NCI-H2081 (cell line): ENCODE measurements at regions not wholly inside any gene's neighbourhood (a gene's known extent, or its start where the extent isn't known, plus 50 kb on each side); places are given as distances from the start of the nearest gene placed in this dataset.

Experiments used
- DNase-seq, 2 experiments: peaks; one replicate each; lab custom pipeline; 2025; lab: John Stamatoyannopoulos, UW

DNA sequence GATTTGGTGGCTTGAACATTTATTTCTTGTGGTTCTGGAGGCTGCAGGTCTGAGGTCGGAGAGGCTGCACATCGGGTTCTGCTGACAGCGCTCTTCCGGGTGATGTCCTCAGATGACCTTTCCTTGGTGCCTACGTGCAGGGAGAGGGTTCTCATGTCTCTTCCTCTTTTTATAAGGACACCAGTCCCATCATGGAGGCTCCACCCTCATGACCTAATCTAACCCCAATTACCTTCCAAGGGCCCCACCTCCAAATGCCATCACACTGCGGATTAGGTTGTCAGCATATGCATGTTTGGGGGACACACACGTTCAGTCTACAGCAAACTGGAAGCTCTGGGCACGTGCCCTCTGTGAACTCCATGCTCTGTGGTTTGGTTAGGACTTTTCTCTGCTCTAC, 338.6 kb downstream of the FGF9 start:
- DNase-seq: no peak

DNA sequence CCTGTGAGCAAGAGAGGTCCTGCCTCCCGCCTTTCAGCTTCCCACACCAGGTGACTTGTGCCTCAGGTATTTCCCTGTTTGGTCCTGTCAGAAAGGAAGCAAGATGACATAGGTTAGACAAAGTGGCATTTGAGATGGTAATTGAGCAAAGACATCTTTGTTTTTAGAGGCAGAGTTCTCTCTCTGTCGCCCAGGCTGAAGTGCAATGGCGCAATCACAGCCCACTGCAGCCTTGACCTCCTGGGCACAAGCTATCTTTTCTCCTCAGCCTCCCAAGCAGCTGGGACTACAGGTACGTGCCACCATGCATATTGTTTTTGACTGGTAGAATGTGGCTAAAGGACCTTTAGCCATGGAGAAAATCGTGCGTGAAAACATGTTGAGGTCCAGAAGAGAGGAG, 339.1 kb downstream of the FGF9 start:
- DNase-seq: no peak

DNA sequence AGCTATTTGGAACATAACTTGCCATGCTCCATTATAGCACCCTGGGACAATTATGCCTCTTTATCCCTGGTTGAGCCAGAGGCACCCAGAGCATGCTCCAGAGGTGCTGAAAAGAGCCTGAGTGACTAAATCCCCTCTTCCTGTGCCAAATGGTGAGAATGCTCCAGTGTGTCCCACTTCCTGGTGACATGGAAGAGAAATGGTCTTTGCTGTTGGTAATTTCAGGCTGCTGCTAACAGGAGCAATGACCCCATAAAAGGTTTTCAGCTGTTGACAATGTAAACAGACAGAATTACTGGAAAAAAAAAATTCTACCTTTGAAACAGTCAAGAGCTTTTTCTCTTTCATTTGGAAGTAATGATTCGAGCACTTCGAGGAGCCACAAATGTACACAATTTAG, 341.8 kb downstream of the FGF9 start:
- DNase-seq: peak in 1 of 2 experiments; percentile 73

DNA sequence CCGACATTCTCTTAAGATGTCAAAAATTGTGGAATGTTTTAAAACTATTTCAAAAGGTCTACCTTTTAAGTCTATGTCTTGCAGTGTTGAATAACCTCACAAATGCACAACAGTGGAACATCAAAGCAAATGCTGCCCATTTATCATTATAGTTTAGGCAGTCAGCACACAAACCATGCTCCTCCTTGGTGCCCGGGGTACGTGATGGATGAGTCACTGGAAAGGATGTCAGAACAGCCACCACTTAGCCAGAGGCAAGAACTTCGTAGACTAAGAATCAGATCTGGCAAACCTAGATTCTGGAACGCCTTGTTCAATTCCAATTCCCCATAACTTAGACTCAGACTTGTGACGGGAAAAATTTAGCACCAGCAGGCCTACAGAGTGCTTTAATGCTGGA, 343.6 kb downstream of the FGF9 start:
- no peak for DNase-seq

DNA sequence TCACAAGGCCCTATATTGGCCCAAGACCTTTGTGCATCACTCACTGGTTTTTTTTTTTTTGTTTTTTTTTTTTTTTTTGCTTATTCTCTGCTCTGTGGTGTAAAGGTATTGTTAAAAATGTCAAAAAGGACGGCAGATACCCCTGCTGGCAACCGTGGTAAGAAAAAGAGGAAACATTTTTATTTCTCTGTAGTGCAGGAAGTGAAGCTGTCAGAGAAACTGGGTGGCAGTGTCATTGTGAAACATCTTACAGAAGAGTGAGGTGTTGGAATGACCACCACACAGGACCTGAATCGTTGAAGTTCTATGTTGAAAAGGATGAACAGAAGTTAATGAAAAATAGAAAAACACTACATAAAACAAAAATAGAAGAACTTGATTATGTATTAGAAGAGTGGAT, 346.4 kb downstream of the FGF9 start:
- no peak for DNase-seq

DNA sequence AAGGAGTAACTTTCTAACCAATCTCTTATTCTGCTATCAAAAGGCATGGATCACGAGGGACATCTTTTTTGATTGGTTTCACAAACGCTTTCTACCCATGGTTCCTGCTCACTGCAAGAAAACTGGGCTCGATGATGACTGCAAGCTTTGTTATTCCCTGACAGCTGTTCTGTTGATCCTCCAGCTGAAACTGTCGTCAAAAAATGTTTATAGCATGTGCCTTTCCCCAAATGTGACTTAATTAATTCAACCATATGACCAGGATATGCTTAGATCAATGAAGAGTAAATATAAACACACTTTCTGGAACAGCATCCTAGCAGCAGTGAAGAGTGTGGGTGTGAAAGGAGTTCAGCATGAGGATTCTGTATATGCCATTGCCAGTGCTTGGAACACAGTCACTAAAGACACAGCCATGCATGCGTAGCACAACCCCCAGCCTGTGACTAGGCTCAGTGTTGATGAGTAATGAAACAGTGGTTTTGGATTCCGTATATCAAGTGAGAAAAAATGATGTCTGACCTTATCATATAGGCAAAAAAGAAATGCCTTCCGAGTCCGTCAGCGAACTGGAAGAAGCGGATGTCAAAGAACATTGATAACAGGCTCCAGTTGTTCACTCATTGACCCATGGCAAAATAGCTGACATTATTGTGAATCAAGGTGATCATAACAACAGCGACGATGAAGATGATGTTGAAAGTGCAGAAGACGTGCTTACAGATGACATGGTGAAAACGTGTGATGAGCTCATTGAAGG, 347.4 kb downstream of the FGF9 start:
- DNase-seq: no peak

DNA sequence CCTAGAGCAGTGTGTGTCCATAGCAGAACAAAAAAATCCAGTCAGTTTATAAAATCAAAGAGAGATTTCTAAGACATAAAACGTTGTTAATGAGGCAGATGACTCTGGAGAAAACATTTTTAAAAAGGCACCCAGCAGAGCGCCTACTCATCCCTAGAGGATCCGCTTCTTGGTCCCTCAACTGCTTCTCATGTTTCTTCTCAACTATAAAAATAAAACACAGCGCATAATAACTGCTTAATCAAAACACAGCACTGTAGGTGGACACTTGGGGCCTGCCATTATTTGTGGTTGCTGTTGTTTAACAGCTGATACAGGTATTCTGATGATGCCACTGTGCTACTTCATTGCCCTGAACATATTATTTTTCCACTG, 347.9 kb downstream of the FGF9 start:
- DNase-seq: no peak

DNA sequence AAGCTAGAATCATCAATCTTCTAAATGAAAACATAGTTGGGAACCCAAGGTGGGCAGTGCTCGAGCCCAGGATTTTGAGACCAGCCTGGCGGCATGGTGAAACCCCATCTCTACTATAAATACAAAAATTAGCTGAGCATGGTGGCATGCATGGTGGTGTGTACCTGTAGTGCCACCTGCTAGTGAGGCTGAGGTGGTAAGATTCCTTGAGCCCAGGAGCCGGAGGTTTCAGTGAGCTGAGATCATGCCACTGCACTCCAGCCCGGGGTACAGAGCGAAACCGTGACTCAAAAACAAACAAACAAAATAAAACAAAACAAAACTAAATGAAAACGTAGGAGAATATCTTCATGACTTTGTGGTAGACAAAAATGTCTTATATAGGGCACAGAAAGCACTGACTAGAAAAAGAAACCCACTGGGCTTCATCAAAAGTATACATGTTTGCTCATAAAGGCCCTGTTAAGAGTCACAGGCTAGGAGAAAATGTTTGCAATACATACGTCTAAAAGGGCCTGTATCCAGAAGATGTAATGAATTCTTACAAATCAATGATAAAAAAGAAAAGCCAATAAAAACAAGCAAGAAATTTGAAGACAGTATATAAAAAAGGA, 353.6 kb downstream of the FGF9 start:
- DNase-seq: no peak

DNA sequence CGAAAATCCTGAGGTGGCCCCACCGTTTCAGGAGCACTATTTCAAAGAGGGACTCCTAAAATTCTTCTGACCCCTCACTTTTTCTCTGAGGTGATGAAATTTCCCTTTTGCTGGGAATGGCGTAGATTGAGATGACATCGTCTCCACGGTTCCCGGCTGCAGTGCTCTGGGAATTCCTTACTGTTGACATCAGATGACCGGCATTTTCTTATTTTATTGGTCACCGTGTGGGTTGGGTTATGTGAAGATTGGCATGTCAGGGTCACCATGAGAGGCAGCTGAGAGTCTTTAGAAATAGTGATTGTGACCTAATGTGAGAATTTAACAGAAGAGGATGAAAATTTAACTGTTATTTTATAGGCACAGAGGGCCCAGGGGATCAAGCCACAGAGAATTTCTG, 356.7 kb downstream of the FGF9 start:
- DNase-seq: no peak

DNA sequence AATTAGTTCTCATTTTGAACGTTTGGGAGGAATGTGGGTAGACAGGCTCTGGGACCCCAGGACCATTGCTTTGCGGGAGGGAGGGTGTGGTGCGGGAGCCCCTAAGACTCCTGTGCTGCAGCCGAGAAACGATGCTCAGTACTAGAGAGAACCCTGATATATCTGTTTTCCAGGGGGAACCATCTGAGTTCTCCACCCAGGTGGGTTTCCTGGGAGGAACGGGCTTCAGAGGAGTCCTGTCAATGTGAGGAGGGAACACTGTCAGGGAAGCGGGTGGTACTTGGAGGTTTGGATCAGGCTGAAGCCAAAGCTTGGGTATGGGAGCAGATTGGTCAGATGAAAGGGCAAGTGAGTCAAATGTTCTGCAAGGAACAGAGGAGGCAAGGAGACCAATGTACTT, 358.0 kb downstream of the FGF9 start:
- no peak for DNase-seq

DNA sequence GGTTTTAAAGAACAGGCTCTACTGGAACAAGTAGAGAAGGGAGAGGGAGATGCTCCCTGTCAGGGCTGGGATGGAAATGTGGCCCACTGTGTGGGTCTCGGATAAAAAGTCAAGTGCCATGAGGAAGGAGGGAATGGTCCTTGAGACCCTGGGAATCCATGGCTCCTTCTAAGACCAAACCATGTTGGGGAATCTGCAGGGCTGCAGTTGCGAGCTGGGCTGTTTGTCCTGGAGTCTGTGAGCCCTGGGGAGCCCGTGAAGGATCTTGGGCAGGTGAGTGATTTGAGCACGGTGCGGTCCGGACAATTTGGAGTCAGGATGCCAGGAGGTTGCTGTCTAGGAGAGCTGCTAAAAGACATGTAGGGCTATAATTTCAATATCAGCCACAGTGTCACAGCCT, 359.4 kb downstream of the FGF9 start:
- DNase-seq: no peak

DNA sequence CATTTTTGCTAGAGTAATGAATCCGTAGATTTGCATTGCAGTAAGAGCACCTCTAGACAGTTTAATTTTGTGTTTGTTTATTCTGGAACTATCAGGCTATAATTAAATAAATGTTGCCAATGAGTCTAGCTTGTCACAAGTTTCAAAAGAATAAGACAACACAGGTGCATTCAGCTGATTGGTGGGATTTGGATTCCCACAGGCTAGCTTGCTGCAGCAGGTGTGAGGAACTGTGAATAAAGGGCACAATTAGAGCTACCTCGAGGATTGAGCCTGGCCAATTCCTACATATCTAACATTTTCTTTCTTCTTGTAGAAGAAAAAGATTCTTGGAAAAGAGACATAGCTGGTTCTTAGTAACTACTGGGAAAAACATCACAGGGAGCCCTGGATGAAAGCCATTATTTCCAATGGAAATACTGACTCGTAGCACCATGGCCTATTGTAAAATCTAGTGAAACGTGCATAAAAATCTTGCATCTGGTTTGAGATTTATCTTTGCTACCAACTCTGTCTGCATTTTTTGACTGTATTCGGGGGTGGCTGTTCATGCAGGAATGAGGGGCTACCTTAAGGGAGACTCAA, 360.9 kb downstream of the FGF9 start:
- DNase-seq: peak in 1 of 2 experiments; percentile 34

DNA sequence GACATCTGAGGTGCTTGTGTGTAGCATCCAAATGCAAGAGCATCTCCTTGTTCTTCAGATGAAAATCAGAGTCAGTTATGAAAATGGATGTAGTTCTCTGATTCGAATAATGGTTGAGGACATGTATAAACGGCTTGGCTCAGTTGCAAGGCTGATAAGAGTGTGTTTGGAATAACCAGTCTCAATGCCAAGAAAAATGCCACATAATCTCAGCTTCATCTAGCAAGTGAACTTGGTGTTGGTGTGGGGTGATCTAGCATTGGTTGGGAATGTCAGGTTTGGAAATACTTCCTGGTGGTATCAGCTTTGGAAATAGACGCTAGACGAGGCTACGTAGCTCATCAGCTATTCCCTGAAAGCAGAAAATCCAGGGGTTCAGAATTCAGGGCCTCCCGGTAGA, 362.0 kb downstream of the FGF9 start:
- no peak for DNase-seq

DNA sequence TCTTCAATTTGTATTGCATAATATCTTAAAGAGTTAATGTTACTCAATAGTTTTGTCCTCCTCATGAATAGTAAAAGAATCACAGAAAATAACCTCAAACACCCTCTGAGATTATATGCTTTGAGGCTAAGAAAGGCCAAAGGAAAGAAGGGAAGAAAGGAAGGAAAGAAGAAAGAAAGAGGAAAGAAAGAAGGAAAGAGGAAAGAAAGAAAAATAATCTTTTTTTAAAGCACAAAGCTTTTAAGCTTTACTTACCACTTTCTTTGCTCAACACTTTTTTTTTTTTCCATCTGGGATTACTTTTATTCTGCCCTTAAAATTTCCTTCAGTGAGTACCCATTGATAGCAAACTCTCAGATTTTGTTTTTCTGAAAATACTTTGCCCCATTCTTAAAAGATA, 369.1 kb downstream of the FGF9 start:
- no peak for DNase-seq

DNA sequence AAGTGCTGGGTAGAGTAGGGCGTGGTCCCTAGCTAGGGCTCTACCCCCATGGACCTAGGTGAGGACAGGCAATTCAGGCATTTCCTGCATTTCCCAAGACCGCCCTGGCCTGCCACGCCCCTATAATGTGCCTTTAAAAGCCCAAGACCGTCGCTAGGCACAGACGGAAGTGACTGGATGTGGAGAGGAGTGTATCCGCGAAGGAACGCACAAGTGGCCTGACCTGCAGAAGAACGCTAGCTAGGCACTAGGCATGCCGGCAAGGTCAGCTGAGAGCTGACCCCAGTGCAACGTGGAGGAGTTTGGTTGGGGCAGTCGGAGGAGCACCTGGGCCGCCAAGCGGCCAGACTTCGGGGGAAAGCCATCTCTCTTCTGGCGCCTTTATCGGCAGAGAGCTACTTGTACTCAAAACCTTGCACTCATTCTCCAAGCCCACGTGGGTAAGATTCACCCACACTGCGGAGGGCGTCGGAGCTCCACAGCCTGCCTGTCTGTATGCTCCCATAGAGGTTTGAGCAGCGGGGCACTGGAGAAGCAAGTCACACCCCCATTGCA, 370.0 kb downstream of the FGF9 start:
- DNase-seq: no peak

DNA sequence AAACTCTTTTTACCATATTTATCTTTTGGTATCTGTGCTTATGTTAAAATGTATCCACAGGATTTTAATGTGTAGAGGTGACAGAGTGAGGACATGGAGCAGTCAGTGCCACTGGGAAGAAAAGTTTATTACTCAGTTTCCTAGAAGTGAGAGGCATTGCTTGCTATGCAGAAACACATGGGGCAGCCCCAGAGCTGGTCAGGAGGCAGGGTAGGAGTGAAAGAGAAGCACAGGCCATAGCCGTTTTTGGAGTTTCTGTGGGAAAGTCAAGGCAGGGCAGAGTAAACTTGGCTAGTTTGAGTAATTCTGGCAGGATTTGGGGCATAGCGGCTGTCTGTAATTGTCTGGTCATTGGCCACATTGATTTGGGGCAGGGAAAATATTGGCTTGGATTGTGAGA, 370.9 kb downstream of the FGF9 start:
- no peak for DNase-seq

DNA sequence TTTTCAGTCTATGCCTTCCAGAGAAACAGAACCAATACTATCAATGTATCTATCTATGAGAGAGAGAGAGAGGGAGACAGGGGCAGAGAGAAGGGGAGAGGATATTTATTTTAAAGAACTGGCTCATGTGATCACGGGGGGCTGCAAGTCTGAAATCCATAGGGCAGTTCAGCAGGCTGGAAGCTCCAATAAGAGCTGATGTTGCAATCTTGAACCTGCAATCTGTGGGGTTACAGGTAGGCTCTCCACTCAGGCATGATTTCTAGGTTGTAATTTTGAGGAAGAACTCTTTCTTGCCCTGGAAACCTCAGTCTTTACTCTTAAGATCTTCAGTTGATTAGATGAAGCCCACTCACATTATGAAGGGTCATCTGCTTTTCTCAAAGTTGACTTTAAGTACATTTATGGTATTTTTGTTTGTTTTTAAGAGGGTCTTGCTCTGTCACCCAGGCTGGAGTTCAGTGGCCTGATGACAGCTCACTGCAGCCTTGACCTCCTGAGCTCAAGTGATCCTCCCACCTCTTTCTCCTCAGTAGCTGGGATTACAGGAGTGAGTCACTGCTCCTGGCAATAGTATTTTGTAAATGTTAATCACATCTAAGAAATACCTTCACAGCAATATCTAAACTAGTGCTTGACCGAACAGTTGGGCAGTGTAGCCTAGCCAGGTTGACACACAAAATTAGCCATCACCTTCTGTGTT, 376.4 kb downstream of the FGF9 start:
- no peak for DNase-seq

DNA sequence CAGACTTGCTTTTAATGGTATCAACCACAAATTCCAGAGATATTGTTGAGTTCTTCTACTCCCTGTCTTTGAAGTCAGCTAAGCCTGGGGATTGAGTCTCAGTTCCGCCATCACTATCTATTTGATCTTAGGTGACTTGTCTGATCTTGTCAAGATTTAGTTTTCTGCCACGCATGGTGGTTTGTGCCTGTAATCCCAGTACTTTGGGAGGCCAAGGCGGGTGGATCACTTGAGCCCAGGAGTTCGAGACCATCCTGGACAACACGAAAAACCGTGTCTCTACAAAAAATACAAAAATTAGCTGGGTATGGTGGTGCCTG, 376.9 kb downstream of the FGF9 start:
- no peak for DNase-seq

DNA sequence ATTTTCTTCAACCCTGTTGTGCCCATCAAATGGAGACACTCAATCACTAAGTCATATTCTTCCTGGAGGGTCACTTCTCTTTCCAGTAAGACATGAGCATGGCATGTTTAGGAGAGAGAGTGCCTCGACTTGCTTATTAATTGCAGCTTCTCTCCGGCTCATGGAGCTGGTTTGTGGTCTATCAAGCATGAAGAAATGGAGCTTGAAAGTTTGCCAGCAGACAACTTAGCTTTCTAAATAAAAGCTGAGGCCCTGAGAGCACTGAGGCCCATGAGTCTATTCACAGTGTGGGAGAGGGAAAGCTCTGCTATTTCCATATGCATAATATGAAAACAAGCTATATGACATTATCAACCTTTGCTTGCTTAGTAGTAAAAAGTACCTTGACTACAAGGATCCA, 378.5 kb downstream of the FGF9 start:
- no peak for DNase-seq

DNA sequence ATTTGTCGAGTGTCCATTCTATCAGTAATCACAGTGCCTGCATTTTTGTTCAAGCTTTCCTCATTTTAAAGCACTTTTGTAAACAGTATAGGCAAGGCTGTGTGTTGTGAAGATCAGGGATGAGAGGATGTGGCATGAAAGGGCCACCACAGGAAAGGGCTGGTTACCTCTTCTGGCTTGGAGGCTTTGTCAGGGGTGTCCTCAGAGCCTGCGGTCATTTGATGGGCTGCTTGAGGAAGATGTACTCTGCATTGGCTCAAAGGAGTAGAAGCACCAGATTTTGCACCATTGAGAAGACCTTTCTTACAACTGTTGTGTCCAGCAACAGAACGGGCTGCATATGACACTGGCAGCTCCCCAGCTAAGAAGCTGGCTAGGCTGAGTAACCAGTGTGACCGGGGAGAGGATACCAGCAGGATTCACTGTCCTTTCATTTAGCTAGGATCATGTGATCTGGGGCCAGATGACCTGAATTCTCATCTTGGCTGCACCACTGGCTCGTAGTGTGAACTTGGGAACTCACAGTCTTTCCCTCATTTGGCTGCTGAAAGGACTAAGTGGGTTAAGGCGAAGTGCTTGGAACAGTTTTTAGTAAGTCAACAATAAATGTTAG, 380.2 kb downstream of the FGF9 start:
- DNase-seq: no peak

DNA sequence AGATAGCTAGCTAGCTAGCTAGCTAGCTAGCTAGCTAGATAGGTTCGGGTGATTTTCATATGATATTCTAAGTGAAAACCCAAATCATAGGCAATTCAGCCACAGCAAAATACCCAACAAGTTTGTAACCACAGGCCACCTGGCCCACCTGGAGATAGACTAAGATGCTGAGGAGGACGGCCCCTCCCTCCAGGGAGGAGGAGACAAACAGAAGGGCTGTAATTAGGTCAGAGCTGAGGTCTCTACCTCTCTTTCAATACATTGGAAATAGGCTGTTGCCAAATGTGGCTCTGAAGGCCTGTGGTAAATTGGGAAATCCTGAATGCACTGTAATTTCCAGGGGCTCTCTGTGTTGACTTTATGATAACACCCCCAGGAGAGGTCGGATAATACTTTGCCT, 382.2 kb downstream of the FGF9 start:
- DNase-seq: no peak

DNA sequence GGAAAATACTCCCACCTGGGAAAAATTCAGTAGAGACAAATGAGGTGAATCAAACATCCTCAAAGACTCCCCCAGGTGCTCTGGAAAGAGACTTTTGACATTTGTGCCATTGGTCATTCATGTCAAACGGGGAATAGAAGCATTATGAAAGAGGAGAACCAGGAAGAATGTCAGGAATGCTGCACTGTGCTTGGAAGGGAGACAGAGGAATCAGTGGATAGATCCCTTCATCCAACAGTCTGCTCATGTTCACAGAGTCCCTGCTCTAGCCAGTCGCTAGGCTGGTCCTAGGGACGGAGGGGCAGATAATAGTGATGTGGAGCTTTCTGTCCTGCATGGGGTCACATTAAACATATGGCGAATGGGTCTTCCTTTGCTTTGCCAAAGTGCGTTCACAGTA, 384.4 kb downstream of the FGF9 start:
- no peak for DNase-seq

DNA sequence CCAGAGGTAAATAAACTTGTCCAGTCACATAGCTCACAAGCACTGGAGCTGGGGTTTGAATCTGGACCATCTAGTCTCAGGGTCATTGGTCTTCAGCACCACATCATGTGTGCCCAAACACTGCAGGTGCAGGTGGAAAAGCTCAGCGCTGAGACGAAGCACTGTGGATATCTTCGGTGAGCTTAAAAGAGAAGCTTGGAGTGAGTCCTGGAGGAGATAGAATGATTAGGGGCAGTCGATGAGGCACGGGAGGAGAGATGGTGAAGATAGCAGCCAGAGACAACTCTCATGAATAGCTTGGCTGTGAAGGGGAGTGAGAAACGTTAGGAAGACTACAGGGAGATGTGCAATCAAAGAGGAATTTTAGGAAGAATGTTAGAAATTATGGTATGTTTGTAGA, 389.3 kb downstream of the FGF9 start:
- no peak for DNase-seq
